GM12865 (cell line): ENCODE measurements at regions not wholly inside any gene's neighbourhood (a gene's known extent, or its start where the extent isn't known, plus 50 kb on each side); places are given as distances from the start of the nearest gene placed in this dataset.

Source experiments
- DNase-seq: peaks from one replicate; pipeline ENCODE4 v3.0.0; 2010; ENCODE audit warnings: low read depth
- H3K4me3 ChIP-seq: 2 replicates; pipeline ENCODE4 v1.5.1; 2011; ENCODE audit warnings: mild to moderate bottlenecking, low read depth, low read length, control low read depth
- CTCF ChIP-seq: IDR thresholded peaks from 2 replicates; pipeline ENCODE4 v1.5.1; 2011; ENCODE audit warnings: low read length, control low read depth, low read depth, inconsistent platforms; ENCODE audit not compliant: insufficient read depth; ENCODE audit errors: missing control alignments

- no peak for DNase-seq
- no peak overlapping the region for H3K4me3 ChIP-seq
- TF ChIP-seq CTCF, result no peak
Observed at GRCh38 chrX:96403446-96403845, 281.2 kb upstream of the DIAPH2 start.

DNA sequence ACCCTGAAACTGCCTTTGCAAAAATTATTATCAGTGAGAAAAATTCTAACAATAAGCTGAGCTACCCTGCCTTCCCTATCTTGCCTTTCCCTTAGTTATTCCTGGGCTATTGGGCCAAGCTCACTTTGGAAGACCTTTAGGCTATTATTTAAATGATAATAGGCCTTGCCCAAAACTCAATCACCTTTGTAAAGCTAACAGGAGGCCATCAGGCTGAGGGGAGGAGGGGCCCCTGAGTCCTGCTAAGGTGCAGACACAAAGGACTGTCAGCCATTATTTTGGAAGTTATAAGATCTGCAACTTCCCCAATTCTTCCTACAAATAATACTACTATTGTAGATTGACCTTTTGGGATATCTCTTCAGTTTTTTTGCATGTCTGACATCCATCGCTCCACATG, 278.8 kb upstream of the DIAPH2 start:
- TF ChIP-seq CTCF, result no peak
- no peak for DNase-seq
- no peak overlapping the region for H3K4me3 ChIP-seq

- DNase-seq, result no peak
- no peak for TF ChIP-seq CTCF
- H3K4me3 ChIP-seq, result no peak overlapping the region
Observed at GRCh38 chrX:96407072-96407471, 277.6 kb upstream of the DIAPH2 start.

DNA sequence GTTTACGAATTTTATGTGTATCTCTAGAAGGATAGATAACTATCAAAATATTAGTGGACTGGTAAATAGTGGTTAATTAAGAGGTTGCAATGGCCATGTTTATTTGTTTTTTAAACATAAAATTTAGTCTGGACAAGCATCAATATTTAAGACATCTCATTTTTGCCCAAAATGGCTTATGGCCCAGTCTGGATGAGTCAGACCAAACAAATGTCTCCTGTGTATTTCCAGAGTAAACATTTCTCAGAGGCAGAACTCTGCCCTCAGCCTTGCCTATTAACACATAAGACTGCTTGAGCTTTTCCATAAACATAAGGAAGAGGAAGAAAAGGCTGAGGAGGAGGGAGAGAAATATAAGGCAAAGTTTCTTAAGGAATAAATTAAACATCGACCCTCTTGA, 277.1 kb upstream of the DIAPH2 start:
- DNase-seq, result no peak
- TF ChIP-seq CTCF, result no peak
- H3K4me3 ChIP-seq, result no peak overlapping the region

DNA sequence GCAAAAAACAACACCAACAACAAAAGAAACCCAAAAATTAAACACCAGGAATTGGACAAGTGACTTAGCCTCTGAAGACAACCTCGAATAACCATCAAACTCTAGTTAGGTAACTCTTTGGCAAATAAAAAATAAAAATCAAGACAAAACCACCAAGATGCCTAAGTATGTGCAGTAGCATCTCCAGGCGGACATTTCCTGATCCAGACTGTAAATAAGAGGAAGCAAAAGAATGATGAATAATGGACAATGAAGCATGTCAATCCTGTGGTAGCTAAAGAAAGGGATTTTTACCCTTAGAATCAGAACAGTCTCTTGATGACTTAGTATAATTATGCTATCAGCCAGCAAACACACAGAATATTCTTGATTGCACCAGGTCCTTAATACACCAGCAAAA, 276.7 kb upstream of the DIAPH2 start:
- TF ChIP-seq CTCF, result no peak
- no peak for DNase-seq

GRCh38 chrX:96410927-96411326, 273.7 kb upstream of the DIAPH2 start:
- no peak for TF ChIP-seq CTCF
- no peak for DNase-seq
- H3K4me3 ChIP-seq, result no peak overlapping the region

More for the DNA sequence above, 276.7 kb upstream of the DIAPH2 start:
- H3K4me3 ChIP-seq, result no peak overlapping the region

DNA sequence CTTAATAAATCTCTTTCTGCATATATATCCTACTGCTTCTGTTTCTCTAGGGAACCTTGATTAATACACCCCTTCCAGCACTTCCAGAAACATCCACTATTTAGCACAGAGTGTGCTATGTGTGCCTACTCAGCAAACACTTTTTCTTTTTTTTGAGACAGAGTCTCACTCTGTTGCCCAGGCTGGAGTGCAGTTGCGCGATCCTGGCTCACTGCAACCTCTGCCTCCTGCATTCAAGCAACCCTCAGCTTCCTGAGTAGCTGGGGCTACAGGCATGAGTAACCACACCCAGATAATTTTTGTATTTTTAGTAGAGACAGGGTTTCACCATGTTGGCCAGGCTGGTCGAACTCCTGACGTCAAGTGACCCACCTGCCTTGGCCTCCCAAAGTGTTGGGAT, 266.9 kb upstream of the DIAPH2 start:
- TF ChIP-seq CTCF, result no peak
- H3K4me3 ChIP-seq, result no peak overlapping the region
- no peak for DNase-seq
